GM21619 (cell line): ENCODE measurements at regions not wholly inside any gene's neighbourhood (a gene's known extent, or its start where the extent isn't known, plus 50 kb on each side); places are given as distances from the start of the nearest gene placed in this dataset.
"Not testable (repeated sequence)": the region's sequence is repeated elsewhere in the genome, so short reads cannot be mapped to it uniquely, and the experiment has no call there.

Experiments
- ATAC-seq: cut with Tn5 transposase; IDR thresholded peaks from one replicate; pipeline ENCODE4 v1.9.1; 2021; ENCODE audit not compliant: unreplicated experiment

DNA sequence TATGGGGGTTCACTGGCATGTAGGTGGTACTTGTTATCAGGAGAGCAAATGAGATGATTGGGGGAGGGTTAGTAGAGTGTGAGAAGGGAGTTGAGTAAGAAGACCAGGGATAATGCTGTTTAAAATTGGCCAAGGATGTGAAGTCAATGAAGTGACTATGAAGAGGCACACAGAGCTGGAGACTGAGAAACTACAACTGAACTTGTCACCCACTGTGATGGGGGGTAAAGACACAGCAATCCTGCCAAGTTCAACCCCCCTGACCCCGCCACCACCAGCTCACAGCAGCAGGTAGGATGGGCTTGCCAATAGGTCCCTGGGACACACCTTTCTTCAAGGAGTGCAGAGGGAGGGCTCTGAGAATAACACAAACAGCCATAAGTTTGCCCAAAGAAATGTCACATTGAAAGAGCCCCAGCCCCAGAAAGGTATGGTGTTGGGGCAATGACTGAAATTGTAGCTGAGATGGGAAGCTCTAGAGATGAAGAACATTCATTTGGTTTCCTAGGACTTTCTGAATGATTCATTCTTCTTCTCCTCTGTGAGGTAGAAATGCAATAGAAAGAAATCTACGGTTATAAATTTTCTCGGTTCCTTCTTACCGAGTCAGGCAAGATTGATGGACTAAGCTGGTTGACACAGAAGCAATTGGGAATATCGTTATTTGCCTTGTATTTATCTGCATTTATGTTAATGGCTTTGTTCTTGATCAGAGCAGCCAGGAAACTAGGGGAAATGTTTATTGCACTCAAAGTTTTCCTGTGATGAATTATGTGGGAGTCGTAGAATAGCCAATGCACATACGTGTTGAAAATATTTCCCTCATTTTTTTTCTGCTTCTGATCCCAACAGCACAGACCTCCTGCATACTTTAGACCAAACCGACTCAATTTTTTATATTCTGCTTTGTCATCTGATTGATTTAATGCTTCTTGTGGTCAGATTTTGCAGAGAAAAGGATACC is 595.2 kb upstream of the CDH11 start:
- ATAC-seq, result no peak

DNA sequence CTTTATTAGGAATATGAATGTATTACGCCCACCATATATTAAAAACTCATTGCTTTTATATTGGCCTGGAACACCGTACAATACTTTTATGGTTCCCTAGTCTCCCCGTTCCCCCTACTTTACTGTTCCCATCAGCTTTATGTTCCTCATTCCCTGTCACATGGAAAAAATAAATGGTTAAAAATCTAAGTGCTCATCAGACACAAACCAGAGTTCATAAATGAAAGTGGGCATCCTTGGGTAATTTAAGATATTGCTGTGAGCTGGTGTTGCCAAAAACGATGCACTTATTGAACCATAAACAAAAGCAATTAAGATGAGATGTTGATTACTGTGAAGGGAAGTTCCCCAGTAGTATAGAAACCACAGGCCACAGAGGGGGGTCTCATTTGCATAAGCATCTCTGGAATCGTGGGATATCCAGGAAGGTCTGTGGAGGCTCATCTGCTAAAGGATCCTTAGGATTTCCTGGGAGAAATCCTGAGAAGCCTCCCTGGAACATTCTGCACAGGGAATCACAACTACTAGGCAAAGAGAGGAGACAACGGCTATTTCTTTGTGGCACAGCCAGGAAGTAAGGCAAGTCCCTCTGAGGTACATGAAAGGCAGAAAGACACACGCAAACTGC is 591.4 kb upstream of the CDH11 start:
- no peak for ATAC-seq

DNA sequence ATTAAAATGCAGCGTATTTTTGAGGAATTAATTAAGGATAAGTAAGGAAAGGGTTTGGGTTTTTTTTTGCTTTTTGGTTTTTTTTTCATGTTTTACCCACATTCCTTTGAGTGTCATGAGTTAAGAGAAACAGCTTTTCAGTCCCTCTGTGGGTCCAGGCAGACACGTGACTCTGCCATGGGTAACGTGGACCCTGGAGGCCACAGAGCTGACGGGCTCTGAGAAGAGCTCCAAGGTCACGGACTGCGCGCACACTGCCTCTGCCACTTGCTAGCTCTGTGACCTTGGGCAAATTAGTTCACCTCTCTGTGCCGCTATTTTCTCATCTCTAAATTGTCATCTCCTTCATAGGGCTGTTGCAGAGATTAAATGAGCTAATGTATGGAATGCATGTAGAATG is 588.2 kb upstream of the CDH11 start:
- no peak for ATAC-seq

DNA sequence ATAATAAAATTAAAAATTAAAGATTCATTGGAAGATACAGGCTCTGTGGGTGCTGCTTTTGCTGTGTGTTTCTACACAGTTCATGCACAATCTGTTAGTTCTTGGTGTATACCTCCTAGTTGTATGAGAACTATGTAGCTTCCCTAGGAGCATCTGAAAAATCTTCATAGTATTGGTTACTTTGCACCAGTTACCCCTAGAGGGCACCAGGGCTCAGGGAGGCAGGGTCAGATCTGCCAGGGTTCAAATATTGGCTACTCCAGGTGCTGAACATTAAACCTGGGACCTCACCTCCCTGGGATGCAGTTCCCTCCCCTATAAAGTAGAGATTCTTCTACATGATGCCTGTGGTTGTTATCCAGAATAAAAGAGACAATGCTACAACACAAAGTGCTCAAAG is 583.0 kb upstream of the CDH11 start:
- no peak for ATAC-seq

DNA sequence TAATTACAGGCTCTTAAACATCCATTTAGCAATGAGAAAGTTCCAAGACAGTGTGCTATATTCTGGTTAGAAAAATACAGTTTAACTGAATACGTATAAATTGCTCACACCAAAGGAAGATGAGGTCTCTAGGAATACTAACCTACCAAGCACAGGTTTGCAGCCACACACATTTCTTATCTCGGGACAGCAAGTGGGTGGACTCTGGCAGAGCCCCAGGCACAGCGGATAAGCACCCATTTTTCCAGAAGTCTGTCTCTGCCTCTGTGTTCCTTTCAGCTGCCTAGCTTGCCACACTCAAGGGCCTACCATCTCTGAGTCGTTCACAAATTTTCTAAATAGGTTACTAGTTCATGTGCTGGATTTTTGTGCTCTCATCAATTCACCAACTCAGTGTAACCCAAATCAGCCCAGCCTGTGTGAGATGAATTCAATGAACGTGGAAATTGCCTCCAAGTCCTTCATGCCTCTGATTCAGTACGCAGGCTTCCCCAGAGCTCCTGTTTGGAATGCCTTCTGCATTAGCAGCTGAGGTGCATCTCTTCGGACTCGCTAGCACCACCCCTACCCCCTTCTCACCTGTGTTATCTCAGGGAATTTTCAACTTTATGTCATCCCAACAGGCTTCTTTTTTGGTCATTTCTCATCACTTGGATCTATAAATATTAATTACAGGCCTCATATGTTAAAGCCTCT is 581.0 kb upstream of the CDH11 start:
- no peak for ATAC-seq

DNA sequence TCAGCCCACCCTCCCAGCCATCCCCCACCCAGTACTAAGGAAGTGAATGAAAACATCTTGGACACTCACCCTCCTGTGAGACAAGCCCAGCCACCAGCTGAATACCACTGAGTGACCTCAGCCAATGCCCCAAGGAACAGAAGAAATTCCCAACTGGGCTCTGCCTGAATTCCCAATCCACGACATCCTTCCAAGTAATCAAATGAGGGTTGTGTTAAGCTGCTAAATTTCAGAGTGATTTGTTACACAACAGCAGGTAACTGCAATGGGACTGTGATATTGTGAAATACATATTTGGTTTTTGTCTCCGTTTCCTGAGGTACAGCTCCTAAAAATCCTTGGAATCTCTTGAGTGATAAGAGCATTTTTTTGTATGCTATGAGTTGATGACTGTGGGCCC is 578.7 kb upstream of the CDH11 start:
- no peak for ATAC-seq

DNA sequence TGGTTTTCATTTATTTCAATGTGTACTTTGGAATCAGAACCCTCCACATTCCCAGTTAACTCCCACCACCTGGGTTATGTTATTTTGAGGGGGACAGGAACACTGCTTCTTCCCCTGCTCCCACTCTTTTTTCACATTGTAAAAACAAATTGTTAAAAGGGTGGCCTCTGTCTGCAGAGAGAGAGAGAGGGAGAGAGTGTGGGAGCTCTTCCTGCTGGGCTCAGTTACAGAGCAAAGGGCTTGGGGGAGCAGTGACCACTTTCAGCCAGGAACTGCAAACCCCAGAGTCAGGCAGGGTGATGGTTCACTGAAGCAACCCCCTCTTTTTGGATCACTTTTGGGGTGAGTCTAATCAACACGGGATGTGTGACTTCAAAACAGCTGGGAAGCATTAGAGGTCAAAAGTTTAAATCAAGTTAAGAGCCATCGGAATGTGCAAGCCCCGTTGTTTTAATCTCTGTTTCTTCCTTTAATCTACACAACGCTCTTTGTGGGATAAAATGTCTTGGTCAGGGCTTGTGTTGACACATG is 577.0 kb upstream of the CDH11 start:
- ATAC-seq, result no peak

DNA sequence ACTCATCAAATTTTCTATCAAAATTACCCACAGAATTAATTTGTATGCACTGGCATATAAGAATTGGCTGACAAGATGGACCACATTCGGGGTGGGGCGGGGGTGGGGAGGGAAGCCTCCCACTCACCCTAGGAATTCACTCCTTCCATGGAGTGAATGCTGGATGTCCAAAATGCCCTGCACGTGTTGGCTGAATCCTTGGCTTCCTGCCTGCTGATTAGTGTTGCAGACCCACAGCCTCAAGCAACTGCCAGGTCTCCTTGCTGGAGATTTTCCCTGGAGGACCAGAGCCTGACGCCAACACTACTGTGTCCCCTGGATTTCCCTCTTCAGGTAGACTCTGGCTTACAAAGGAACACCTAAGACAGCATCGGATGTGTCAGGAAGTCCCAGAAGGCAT is 575.7 kb upstream of the CDH11 start:
- no peak for ATAC-seq

DNA sequence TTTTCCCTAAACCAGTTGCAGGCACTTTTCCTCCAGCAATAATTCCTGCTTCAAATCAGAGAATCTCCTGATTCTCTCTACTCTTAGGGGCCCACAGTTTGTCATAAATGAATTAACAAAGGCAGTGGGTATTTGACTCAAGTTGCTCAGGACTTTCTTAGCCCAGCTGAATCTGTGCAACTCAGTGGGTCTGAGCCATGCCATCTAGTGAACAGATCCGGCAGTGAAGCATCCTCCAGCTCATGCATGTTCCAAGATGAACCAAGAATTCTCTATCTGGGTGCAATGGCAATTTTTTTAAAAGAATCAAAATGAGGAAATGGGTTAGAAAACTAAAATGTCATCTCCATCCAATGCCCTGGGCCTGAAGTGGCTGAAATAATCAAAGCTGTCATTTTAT is 575.2 kb upstream of the CDH11 start:
- ATAC-seq, result no peak

DNA sequence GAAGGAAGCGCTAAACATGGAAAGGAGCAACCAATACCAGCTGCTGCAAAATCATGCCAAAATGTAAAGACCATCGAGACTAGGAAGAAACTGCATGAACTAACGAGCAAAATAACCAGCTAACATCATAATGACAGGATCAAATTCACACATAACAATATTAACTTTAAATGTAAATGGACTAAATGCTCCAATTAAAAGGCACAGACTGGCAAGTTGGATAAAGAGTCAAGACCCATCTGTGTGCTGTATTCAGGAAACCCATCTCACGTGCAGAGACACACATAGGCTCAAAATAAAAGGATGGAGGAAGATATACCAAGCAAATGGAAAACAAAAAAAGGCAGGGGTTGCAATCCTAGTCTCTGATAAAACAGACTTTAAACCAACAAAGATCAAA is 570.0 kb upstream of the CDH11 start:
- not testable (repeated sequence) for ATAC-seq

DNA sequence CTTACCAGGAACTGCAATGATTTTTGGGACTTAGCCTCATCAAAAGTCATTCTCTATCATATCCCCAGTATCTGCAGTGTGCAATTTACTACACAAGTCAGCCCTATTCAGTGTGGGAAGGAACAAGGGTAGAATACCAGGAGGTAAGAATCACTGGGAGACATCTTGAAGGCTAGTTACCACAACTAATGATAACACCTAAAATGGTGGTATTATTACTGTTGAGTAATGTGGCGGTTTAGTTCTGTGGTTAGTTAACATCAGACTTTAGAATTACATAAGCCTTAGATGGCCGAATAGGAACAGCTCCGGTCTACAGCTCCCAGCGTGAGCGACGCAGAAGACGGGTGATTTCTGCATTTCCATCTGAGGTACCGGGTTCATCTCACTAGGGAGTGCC is 567.9 kb upstream of the CDH11 start:
- no peak for ATAC-seq

DNA sequence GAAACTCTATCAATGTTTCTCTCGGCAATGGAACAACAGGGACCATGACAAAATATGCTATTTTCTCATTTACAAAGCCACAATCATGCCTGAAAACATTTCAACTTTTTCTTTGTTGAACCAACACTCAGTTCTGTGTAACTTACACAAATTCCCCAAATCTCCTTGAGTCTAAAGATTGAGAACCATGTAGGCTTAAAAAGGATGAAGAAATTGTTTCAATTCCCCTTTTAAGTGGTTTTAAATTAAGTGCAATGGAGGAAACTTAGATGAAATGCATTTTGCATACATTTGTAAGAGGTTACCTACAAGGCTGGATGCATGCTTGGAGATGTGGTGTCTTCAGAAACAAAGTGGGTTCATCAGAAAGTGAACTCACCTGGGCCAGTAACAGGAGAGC is 566.4 kb upstream of the CDH11 start:
- no peak for ATAC-seq

DNA sequence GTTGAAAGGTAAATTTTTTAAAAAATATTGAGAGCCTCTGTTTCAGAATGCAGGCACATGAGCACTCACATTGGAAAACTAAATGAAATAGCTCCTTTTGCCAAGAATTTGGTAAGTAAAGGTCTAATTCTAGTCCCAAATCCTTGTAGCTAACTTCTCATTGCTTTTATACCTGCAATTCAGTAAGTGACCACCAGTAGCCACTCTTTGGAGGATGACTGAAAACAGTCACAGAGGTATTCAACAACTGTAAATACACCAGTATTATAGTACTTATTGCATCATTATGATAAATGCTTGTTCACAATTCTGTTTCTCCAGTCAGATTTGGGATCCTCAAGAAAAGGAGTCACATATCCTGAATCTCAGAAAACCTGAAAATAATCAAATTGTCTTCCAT is 562.4 kb upstream of the CDH11 start:
- ATAC-seq, result no peak

DNA sequence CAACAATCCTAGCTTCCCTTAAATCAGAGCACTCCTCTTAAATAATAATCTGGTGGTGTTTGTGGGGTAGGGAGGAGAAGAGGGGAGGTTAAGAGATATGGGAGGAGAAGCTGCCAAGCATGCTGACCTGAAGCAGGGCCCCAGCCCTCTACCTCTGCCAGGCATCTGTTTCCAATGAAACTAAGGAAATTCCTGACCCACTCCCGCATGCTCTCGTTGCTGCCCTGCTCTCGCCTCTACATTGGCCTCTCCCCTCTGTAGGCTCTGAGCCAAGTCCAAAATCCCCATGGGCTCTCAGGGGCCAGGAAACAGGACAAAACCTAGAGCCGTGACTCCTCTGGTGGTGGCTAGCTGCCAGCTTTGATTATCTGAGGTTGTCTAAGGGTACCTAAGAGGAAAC is 559.5 kb upstream of the CDH11 start:
- no peak for ATAC-seq

DNA sequence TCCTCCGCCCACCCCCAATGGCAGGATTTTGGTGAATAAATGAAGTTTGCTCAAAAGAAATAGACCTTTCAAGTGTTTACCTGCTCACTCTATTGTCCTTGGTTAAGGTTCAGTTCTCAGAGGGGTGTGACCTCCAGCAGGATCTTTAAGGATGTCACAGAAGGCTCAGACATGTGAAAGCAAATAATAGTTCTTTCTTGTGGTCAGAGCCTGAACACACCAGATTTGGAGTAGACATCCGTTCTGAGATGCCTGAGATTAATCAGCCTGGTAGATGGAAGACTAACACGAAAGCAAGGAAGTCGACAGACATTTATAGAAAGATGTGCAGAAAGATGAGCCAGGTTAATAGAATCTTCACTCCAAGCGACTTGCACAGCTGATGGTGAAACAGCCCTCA is 557.9 kb upstream of the CDH11 start:
- no peak for ATAC-seq

DNA sequence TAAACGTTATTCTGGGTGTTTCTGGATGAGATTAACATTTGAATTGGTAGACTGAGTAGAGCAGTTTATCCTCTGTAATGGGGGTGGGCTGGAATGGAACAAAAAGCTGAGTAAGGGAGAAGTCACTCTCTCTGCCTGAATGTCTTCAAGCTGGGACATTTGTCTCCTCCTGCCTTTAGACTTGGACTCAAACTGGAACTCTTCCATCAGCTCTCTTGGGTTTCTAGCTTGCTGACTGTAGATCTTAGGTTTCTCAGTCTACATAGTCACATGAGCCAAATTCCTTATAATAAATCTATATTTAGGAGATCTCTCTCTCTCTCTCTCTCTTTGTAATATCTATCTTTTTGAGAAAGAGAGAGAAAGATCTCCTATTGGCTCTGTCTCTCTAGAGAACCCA is 553.3 kb upstream of the CDH11 start:
- ATAC-seq, result no peak

DNA sequence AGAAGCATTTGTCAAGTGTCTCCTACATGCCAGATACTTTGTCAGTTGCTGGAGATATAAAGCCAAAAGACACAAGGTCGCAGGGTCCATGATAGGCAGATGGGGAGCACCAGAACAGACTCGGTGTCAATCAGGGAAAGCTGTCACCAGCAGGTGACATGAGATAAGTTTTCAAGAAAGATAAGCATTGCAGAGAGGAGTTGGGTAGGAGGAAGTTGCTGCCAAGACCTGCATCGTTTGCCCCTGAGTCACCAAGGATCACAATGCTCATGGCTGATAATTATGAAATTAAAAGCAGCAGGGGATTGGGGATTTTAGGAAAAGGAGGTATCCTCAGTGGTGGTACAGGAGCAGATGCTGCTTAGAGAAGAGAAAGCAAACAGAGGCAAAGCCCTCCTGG is 551.1 kb upstream of the CDH11 start:
- ATAC-seq, result no peak

DNA sequence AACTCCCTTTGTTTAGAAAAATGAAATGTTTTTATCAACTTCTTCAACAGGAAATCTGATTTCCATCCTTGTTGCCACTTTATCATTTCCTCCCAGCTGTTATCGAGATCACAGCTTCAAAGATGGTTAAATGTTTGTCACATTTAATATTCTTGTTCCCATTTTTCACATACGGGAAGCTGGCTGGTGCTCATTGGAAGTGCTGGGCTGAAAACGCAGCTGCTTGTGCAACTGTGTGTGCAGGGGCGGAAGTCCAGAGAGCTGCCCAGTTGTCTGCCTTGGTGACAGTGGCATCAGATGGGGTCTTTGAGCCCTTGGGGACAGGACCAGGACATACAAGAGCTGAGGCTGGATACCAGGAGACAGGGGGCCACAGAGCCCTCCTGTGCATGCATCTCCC is 549.2 kb upstream of the CDH11 start:
- no peak for ATAC-seq

DNA sequence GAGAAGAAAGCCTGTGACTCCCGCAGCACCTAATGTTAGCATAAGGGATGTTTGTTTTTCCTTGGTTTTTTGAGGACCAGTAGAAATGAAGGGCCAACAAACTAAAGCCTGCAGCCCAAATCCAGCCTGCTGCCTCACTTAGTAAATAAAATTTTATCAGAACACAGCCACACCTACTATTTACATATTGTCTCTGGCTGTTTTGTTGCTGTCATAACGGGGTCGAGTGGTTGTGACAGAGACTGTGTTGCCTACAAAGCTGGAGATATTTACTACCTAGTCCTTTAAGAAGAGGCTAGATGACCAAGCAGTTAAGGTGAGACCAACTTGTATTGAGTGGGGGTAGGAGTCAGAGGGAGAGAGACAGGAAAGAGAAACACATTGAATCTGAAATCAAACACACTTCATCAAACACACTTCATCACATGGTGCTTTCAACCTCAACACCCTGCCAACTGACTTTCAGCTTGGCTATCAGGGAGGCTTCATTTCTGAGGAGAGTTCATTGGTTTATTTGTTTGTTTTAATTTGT is 546.3 kb upstream of the CDH11 start:
- ATAC-seq, result no peak

DNA sequence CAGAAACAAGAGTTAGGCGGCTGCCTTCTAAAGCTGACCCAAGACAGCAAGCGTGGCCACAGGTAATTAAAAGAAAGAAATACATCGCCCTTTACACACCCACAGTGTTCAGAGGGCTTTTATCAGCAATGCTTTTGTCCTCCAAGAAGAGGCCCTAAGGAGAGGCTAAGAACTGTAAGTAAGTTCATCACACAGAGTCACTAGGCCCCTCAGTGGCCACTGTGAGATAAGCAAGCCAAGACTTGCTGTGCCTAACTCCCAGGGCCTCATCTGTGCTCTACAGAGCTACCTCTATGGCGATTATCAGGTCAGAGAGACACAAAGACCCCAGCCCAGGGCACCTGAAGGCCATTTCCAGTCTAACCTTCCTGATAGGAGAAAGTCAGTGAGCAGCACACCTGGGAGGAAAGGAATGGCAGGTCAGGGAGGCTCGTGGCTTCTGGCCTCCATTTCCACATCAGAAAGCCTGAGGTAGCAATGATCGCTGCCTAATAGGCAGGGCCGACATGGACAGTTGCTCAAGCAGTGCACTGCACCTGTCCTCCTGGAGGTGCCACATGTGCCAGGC is 545.2 kb upstream of the CDH11 start:
- ATAC-seq, result no peak
